Activated T-helper 1 cell treated with anti-CD3 and anti-CD28 coated beads, Interleukin-12 subunit alpha, Interleukin-12 subunit beta, Interleukin-2, Interleukin-4 antibody, amounts not matched to agents 30 ng/mL and 10 ng/mL and 1 ng/mL, durations not matched to agents 14 hours and 24 hours and 36 hours (primary cell): ENCODE measurements at regions not wholly inside any gene's neighbourhood (a gene's known extent, or its start where the extent isn't known, plus 50 kb on each side); places are given as distances from the start of the nearest gene placed in this dataset.
"Not testable (repeated sequence)": the region's sequence is repeated elsewhere in the genome, so short reads cannot be mapped to it uniquely, and the experiment has no call there.

Experiments
- DNase-seq: peaks from one replicate; pipeline ENCODE4 v3.0.0; 2021; ENCODE audit warnings: low spot score
- H3K27ac Mint-ChIP-seq: one replicate; pipeline ENCODE4 v1.8.0; 2021; ENCODE audit warnings: mild to moderate bottlenecking, mixed read lengths
- H3K27me3 Mint-ChIP-seq: one replicate; pipeline ENCODE4 v1.8.0; 2022; ENCODE audit warnings: mild to moderate bottlenecking, moderate library complexity, mixed read lengths; ENCODE audit not compliant: insufficient read depth
- H3K36me3 Mint-ChIP-seq: one replicate; pipeline ENCODE4 v1.8.0; 2021; ENCODE audit warnings: low read depth, mixed read lengths
- H3K4me1 Mint-ChIP-seq: one replicate; pipeline ENCODE4 v1.8.0; 2021; ENCODE audit warnings: low read depth, mixed read lengths
- H3K4me3 Mint-ChIP-seq: one replicate; pipeline ENCODE4 v1.8.0; 2021; ENCODE audit warnings: mild to moderate bottlenecking, moderate library complexity, mixed read lengths
- H3K9me3 Mint-ChIP-seq: one replicate; pipeline ENCODE4 v1.8.0; 2021; ENCODE audit warnings: mixed read lengths
- intact Hi-C: fragments of 100-400 bp; cut with micrococcal nuclease; formaldehyde crosslinking; loops from one replicate; pipeline ENCODE4 v1.15.1; 2024

DNA sequence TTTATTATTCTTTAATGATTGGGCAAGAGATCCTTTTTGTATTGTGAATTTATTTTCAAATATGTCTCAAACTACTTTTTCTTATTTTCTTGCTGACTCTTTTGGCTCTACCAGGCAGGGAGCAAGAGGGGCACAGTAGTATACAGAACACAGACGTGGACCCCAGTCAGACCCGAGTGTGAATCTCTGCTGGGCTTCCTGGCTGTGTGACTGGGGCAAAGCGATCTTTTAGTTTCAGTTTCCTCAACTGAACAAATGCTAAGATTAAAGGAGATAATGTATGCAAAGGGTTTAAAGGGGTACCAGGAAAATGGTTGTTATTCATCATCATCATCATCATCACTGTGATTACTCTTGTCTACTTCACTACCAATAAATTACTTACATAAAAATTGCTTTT is 317.5 kb downstream of the HIVEP2 start:
- no peak overlapping the region for H3K4me3 Mint-ChIP-seq
- DNase-seq: no peak
- peaks cover 4% of the 10 kb centered on the region for H3K4me1 Mint-ChIP-seq
- H3K9me3 Mint-ChIP-seq: no peaks in the 10 kb centered on the region
- intact Hi-C loops: no loop called here
- H3K27ac Mint-ChIP-seq: no peak overlapping the region
- H3K27me3 Mint-ChIP-seq: no peaks in the 10 kb centered on the region
- no peaks in the 10 kb centered on the region for H3K36me3 Mint-ChIP-seq

DNA sequence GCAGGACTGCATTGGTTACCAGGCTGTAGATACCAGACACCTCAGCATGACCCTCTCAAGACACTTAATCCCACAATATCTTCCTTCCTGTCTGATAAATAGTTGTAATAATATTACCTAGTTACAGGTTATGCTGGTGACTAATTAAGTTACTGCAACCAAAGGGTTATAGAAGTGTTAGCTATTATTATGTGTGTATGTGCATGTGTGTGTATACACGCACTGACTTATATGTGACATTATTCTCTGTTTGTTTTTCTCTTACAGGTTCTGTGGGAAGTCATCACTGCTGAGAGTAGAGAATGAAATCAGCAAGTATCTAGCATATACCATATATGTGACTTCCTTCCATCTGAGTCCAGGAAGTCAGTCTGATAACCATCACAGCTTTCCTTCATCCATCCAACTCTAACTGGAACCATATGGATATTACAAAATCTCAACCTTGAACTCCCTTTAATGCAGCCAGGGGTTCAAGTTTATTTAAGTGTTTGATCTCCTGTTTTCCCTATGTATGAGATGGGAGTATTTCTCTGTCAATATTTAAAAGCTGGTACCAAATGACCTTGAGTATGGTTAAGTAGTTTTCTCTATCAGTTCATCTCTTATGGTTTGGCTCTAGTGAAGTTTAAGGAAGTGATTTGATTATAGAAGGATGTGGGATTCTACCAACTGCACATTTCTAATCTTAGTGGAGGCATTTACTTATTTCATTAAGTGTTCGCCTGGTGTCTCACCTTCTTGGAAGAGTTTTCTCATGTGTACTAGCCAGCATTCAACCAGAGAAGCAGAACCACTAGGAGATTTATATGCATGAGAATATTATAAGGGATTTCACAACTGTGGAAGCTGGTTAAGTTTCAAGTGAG is 313.2 kb downstream of the HIVEP2 start:
- no peak for DNase-seq
- H3K36me3 Mint-ChIP-seq: no peaks in the 10 kb centered on the region
- no peak overlapping the region for H3K27ac Mint-ChIP-seq
- peaks cover 12% of the 10 kb centered on the region for H3K4me1 Mint-ChIP-seq
- intact Hi-C loops: no loop called here
- H3K9me3 Mint-ChIP-seq: no peaks in the 10 kb centered on the region
- no peak overlapping the region for H3K4me3 Mint-ChIP-seq
- H3K27me3 Mint-ChIP-seq: no peaks in the 10 kb centered on the region

DNA sequence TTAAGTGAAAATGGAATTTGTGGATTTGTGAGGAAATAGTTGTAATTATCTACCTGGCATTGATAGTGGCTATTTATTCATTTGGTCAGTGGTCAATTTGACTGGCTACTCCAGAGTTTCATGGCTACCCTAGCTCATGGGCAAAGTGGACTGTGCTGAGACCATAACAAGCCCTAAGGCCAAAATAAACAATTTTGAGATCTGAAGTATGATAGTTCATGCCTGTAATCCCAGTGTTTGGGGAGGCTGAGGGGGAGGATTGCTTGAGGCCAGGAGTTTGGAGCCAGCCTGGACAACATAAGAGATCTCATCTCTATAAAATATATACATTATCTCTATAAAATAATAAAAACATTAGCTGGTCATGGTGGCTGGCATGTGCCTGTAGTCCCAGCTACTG is 311.7 kb downstream of the HIVEP2 start:
- no peaks in the 10 kb centered on the region for H3K9me3 Mint-ChIP-seq
- H3K27me3 Mint-ChIP-seq: no peaks in the 10 kb centered on the region
- DNase-seq: no peak
- H3K4me3 Mint-ChIP-seq: no peak overlapping the region
- no peak overlapping the region for H3K27ac Mint-ChIP-seq
- H3K4me1 Mint-ChIP-seq: peaks cover 9% of the 10 kb centered on the region
- intact Hi-C loops: no loop called here
- no peaks in the 10 kb centered on the region for H3K36me3 Mint-ChIP-seq

DNA sequence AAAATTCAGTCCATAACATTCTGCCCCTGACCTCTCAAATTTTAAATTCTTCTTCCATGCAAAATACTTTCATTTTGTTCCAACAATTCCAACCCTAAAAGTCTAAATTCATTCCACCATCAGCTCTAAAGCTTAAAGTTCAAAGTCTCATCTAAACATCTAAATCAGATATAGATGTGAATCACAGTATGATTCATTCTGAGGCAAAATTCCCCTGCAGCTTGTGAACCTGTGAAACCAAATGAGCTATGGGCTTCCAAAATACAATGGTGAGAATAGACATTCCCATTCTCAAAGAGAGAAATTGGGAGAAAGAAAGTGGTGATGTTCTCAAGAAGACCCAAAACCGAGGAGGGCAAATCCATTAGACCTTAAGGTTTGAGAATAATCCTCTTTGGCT is 309.8 kb downstream of the HIVEP2 start:
- intact Hi-C loops: no loop called here
- no peaks in the 10 kb centered on the region for H3K36me3 Mint-ChIP-seq
- H3K4me1 Mint-ChIP-seq: peaks cover 9% of the 10 kb centered on the region
- H3K27ac Mint-ChIP-seq: no peak overlapping the region
- H3K27me3 Mint-ChIP-seq: peaks cover 2% of the 10 kb centered on the region
- no peak overlapping the region for H3K4me3 Mint-ChIP-seq
- H3K9me3 Mint-ChIP-seq: no peaks in the 10 kb centered on the region
- no peak for DNase-seq

DNA sequence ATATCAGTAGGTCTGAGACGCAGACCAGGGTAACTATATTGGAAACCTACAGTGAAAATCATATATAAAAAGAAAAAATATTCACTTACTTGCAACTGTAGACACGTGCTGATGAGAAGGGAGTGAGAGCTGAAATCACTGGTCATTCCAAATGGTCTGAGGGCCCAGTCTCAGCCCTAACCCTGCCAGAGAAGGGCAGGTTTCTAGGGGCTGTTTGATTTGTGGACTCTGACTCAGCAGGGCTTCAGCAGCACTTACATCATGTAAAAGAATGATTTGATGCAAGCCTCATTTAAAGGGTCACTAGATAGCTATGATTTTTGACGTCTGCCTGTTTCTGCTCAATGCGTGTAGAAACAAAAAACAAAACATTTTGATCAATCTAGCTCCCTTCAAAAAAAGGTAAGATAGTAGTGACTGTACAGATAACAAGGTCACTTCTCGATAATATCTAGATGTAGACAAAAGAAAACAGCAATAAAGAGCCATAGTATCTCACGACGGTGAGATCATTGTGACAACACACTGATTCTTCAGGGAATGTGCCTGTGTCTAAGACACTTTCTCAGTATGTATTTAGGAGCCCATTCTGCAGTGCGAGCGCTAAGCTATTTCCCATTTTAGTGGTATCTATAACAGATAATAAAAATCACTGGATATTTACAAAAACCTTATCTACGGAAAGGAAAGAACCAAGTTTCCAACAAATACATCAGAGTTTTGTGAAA is 307.2 kb downstream of the HIVEP2 start:
- no peaks in the 10 kb centered on the region for H3K9me3 Mint-ChIP-seq
- intact Hi-C loops: no loop called here
- no peak overlapping the region for H3K4me3 Mint-ChIP-seq
- DNase-seq: no peak
- H3K27me3 Mint-ChIP-seq: peaks cover 2% of the 10 kb centered on the region
- H3K36me3 Mint-ChIP-seq: no peaks in the 10 kb centered on the region
- peaks cover 9% of the 10 kb centered on the region for H3K4me1 Mint-ChIP-seq
- H3K27ac Mint-ChIP-seq: no peak overlapping the region

GRCh38 chr6:142642651-142643050 is 302.3 kb downstream of the HIVEP2 start:
- intact Hi-C loops: no loop called here
- H3K36me3 Mint-ChIP-seq: no peaks in the 10 kb centered on the region
- no peak overlapping the region for H3K4me3 Mint-ChIP-seq
- H3K27ac Mint-ChIP-seq: no peak overlapping the region
- no peak for DNase-seq
- H3K27me3 Mint-ChIP-seq: peaks cover 2% of the 10 kb centered on the region
- H3K9me3 Mint-ChIP-seq: no peaks in the 10 kb centered on the region
- no peaks in the 10 kb centered on the region for H3K4me1 Mint-ChIP-seq

GRCh38 chr6:142644866-142645265 is 300.1 kb downstream of the HIVEP2 start:
- intact Hi-C loops: no loop called here
- no peaks in the 10 kb centered on the region for H3K36me3 Mint-ChIP-seq
- H3K9me3 Mint-ChIP-seq: no peaks in the 10 kb centered on the region
- H3K27me3 Mint-ChIP-seq: peaks cover 3% of the 10 kb centered on the region
- H3K4me3 Mint-ChIP-seq: no peak overlapping the region
- H3K27ac Mint-ChIP-seq: no peak overlapping the region
- no peaks in the 10 kb centered on the region for H3K4me1 Mint-ChIP-seq
- DNase-seq: no peak

DNA sequence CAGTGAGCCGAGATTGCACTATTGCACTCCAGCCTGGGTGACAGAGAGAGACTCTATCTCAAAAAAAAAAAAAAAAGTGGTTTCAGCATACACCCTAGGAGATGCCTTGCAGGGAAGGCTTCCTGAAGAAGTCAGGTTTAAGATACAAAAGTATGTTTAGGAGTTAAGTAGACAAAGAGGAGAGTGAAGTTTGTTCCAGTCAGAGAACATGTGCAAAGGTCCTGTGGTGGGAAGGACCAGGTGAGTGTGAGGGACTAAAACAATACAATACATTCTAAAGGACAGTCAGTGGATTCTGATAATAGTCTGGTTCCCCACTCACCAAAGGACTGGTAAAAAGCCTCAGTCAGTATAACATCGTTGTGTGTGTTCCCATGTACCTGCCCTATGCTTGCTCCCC is 299.3 kb downstream of the HIVEP2 start:
- Mint-ChIP-seq H3K4me1 (no peaks in the 10 kb centered on the region), H3K27ac (no peak overlapping the region), H3K4me3 (no peak overlapping the region), H3K9me3 (no peaks in the 10 kb centered on the region), H3K36me3 (no peaks in the 10 kb centered on the region), H3K27me3 (peaks cover 3% of the 10 kb centered on the region)
- intact Hi-C loops: no loop called here
- no peak for DNase-seq

DNA sequence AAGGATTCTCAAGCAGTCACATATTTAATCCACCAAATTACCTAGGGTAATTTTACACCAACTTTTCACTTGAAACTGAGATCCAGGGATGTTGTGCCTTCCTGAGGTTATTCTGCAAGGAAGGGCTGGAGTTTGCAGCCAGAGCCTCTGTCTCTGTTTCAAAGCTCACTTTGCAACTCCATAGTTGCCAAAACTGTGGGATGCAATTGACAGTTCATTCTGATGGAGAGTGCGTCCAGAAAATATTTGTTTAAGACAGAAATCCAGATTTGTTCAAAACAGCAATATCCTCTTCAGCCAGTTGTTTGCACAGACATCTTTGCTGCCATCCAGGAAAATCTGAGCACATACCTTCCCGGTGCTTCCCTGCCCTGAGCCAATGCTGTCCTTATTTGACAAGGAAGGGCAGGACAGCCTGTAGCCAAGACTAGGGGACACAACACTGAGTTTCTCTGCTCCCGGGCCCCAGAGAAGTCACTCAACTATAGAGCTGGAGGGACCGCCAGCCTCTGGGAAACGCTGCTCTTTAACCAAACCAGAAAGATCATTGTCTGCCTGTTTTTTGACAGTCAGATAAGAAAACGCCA is 297.4 kb downstream of the HIVEP2 start:
- no peak overlapping the region for H3K27ac Mint-ChIP-seq
- no peaks in the 10 kb centered on the region for H3K36me3 Mint-ChIP-seq
- H3K4me1 Mint-ChIP-seq: no peaks in the 10 kb centered on the region
- H3K27me3 Mint-ChIP-seq: peaks cover 3% of the 10 kb centered on the region
- no peaks in the 10 kb centered on the region for H3K9me3 Mint-ChIP-seq
- no peak overlapping the region for H3K4me3 Mint-ChIP-seq
- DNase-seq: no peak
- intact Hi-C loops: no loop called here

DNA sequence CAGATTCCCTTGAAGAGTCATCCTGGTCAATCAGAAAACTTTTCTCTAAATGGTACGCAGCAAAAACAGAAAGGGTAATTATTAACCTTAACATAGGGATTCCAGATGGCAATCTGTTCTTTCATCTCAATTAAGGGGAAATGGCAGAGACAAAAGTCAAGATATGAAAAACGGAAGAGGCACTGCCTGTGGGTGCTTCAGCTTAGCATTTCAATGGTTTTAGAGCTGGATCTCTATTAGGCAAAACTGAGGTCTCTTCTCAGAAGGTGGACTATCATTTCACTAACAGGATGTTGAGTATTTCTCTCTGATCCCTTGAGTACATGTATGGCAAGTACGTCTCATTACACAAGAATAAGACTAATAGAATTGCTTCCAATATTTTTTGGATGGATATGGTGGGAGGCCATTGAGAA is 296.9 kb downstream of the HIVEP2 start:
- H3K4me1 Mint-ChIP-seq: no peaks in the 10 kb centered on the region
- peaks cover 3% of the 10 kb centered on the region for H3K27me3 Mint-ChIP-seq
- DNase-seq: no peak
- H3K27ac Mint-ChIP-seq: no peak overlapping the region
- H3K9me3 Mint-ChIP-seq: no peaks in the 10 kb centered on the region
- no peaks in the 10 kb centered on the region for H3K36me3 Mint-ChIP-seq
- intact Hi-C loops: no loop called here
- H3K4me3 Mint-ChIP-seq: no peak overlapping the region

GRCh38 chr6:142648526-142648925 is 296.4 kb downstream of the HIVEP2 start:
- no peaks in the 10 kb centered on the region for H3K4me1 Mint-ChIP-seq
- intact Hi-C loops: no loop called here
- H3K4me3 Mint-ChIP-seq: no peak overlapping the region
- H3K27ac Mint-ChIP-seq: no peak overlapping the region
- H3K9me3 Mint-ChIP-seq: no peaks in the 10 kb centered on the region
- peaks cover 3% of the 10 kb centered on the region for H3K27me3 Mint-ChIP-seq
- H3K36me3 Mint-ChIP-seq: no peaks in the 10 kb centered on the region
- no peak for DNase-seq

GRCh38 chr6:142649438-142650234 is 295.3 kb downstream of the HIVEP2 start:
- H3K4me1 Mint-ChIP-seq, H3K36me3 Mint-ChIP-seq, intact Hi-C loops, DNase-seq, H3K4me3 Mint-ChIP-seq, H3K9me3 Mint-ChIP-seq, H3K27ac Mint-ChIP-seq, H3K27me3 Mint-ChIP-seq: not testable (repeated sequence)
